HCT116 (cell line): ENCODE measurements at regions not wholly inside any gene's neighbourhood (a gene's known extent, or its start where the extent isn't known, plus 50 kb on each side); places are given as distances from the start of the nearest gene placed in this dataset.

Source experiments
- ATAC-seq: fragments of 200-7000 bp; cut with Tn5 transposase; 2 replicates; pipeline ENCODE4 v1.9.1; 2020; ENCODE audit warnings: mild to moderate bottlenecking, moderate library complexity
- BruUV-seq: library from RNA; stranded (reverse); fragments of 400-500 nt; replicated peaks from 2 replicates; lab custom pipeline; 2021; lab: Mats Ljungman, UMichigan
- CTCF ChIA-PET: fragments of 300-600 bp; sonication (Branson Sonifier 250); formaldehyde crosslinking; loops from one replicate; lab custom pipeline; 2021; ENCODE audit warnings: antibody characterized with exemption; lab: Charles Lee
- POLR2A ChIA-PET: fragments of 300-600, 350-600 bp; sonication (Branson Sonifier 250); formaldehyde crosslinking; loops from one replicate; lab custom pipeline; 2021; ENCODE audit warnings: antibody characterized with exemption; lab: Charles Lee
- RAD21 ChIA-PET, 2 experiments: fragments of 300-600 bp; sonication (Branson Sonifier 250); formaldehyde crosslinking; loops; one replicate each; lab custom pipeline; 2023; ENCODE audit warnings: low total read pairs in 2 of 2; ENCODE audit not compliant: uncharacterized antibody in 2 of 2, unreplicated experiment in 2 of 2, low non-redundant PET in 1 of 2; lab: Charles Lee
- DNase-seq: peaks from one replicate; pipeline ENCODE4 v3.0.0-alpha.2; 2010; ENCODE audit warnings: low read depth, low spot score
- H2AFZ ChIP-seq: fragments of 200-600 bp; shearing (Covaris generic), sonication (generic); 2 replicates; pipeline ENCODE4 v1.6.1; 2017; ENCODE audit warnings: low read depth, mixed run types, mixed read lengths, antibody characterized with exemption, low read length; ENCODE audit not compliant: poor library complexity, severe bottlenecking
- H3K27ac ChIP-seq: 2 replicates; pipeline ENCODE4 v1.5.1; 2012; ENCODE audit warnings: low read depth, low read length
- H3K27me3 ChIP-seq: fragments of 200-600 bp; sonication (generic); 2 replicates; pipeline ENCODE4 v1.6.1; 2016; ENCODE audit warnings: mixed run types, low read length, mixed read lengths; ENCODE audit not compliant: insufficient read depth
- H3K36me3 ChIP-seq, 2 experiments: fragments of 200-500 bp in 1 of 2; fragments of 200-600 bp in 1 of 2; sonication (Bioruptor generic) in 1 of 2; sonication (generic) in 1 of 2; 2 replicates each; pipeline versions ENCODE4 v1.5.1 to v1.6.1; 2014 to 2016; ENCODE audit warnings: low read length in 2 of 2, inconsistent platforms in 1 of 2, mixed read lengths in 1 of 2, mixed run types in 1 of 2; ENCODE audit not compliant: insufficient read depth in 2 of 2, control insufficient read depth in 1 of 2
- H3K4me1 ChIP-seq, 2 experiments: fragments of 200-600 bp in 1 of 2; sonication (generic) in 1 of 2; 2 replicates each; pipeline versions ENCODE4 v1.5.1 to v1.6.1; 2012 to 2017; ENCODE audit warnings: low read length in 2 of 2, inconsistent platforms in 1 of 2, mild to moderate bottlenecking in 1 of 2, mixed read lengths in 1 of 2, mixed run types in 1 of 2, moderate library complexity in 1 of 2; ENCODE audit not compliant: insufficient read depth in 2 of 2, control insufficient read depth in 1 of 2
- H3K4me2 ChIP-seq: fragments of 200-600 bp; sonication (generic); 2 replicates; pipeline ENCODE4 v1.6.1; 2017; ENCODE audit warnings: mixed run types, low read length, mixed read lengths
- H3K4me3 ChIP-seq, 2 experiments: fragments of 200-600 bp in 1 of 2; sonication (generic) in 1 of 2; replicated peaks in 1 of 2; 2 replicates each; pipeline ENCODE4 v1.5.1; 2011 to 2016; ENCODE audit warnings: low read length in 2 of 2, control low read depth in 1 of 2, low read depth in 1 of 2, mild to moderate bottlenecking in 1 of 2, mixed read lengths in 1 of 2, mixed run types in 1 of 2
- H3K79me2 ChIP-seq: fragments of 200-600 bp; sonication (generic); 2 replicates; pipeline ENCODE4 v1.6.1; 2017; ENCODE audit warnings: mild to moderate bottlenecking, mixed run types, low read length, moderate library complexity, mixed read lengths; ENCODE audit not compliant: insufficient read depth
- H3K9ac ChIP-seq: fragments of 200-600 bp; sonication (generic); 2 replicates; pipeline ENCODE4 v1.6.1; 2016; ENCODE audit warnings: low read length, mixed read lengths
- H3K9me2 ChIP-seq: fragments of 200-600 bp; sonication (generic), shearing (Covaris generic); 2 replicates; pipeline ENCODE4 v1.6.1; 2017; ENCODE audit warnings: mixed run types, mild to moderate bottlenecking, moderate library complexity; ENCODE audit not compliant: insufficient read depth
- H3K9me3 ChIP-seq, 2 experiments: fragments of 200-500 bp in 1 of 2; fragments of 200-600 bp in 1 of 2; sonication (Bioruptor generic) in 1 of 2; sonication (generic) in 1 of 2; 2 replicates each; pipeline ENCODE4 v1.6.1; 2014 to 2017; ENCODE audit warnings: low read length in 2 of 2, mixed read lengths in 2 of 2, inconsistent platforms in 1 of 2, low read depth in 1 of 2, mild to moderate bottlenecking in 1 of 2, mixed run types in 1 of 2, moderate library complexity in 1 of 2; ENCODE audit not compliant: control insufficient read depth in 1 of 2, insufficient read depth in 1 of 2
- H4K20me1 ChIP-seq: fragments of 200-600 bp; sonication (generic), shearing (Covaris generic); 2 replicates; pipeline ENCODE4 v1.6.1; 2017; ENCODE audit warnings: mixed run types, mild to moderate bottlenecking, moderate library complexity; ENCODE audit not compliant: insufficient read depth
- ATF3 ChIP-seq: IDR thresholded peaks from 2 replicates; pipeline ENCODE4 v1.6.1; 2012
- CBX3 ChIP-seq: IDR thresholded peaks from 2 replicates; pipeline ENCODE4 v1.6.1; 2012; ENCODE audit warnings: low read depth
- CEBPB ChIP-seq: IDR thresholded peaks from 2 replicates; pipeline ENCODE4 v1.6.1; 2012; ENCODE audit warnings: low read depth
- CTCF ChIP-seq, 3 experiments: fragments of 200-600 bp in 1 of 3; sonication (generic) in 1 of 3; IDR thresholded peaks in 2 of 3; conservative IDR thresholded peaks in 1 of 3; 2 replicates each; pipeline ENCODE4 v1.5.1; 2012 to 2017; ENCODE audit warnings: low read depth in 2 of 3, low read length in 2 of 3, antibody characterized with exemption in 1 of 3, borderline replicate concordance in 1 of 3, control low read depth in 1 of 3, mild to moderate bottlenecking in 1 of 3, mixed read lengths in 1 of 3, mixed run types in 1 of 3, moderate library complexity in 1 of 3; ENCODE audit not compliant: insufficient read depth in 1 of 3
- ELF1 ChIP-seq: IDR thresholded peaks from 2 replicates; pipeline ENCODE4 v1.6.1; 2012; ENCODE audit warnings: low read depth, borderline replicate concordance
- EZH2 ChIP-seq: fragments of 200-600 bp; sonication (generic); IDR thresholded peaks from 2 replicates; pipeline ENCODE4 v1.6.1; 2017; ENCODE audit warnings: antibody characterized with exemption, mixed run types
- FOSL1 ChIP-seq: IDR thresholded peaks from 2 replicates; pipeline ENCODE4 v1.6.1; 2012; ENCODE audit warnings: low read depth
- MAX ChIP-seq: IDR thresholded peaks from 2 replicates; pipeline ENCODE4 v1.6.1; 2012
- POLR2AphosphoS5 ChIP-seq: IDR thresholded peaks from 2 replicates; pipeline ENCODE4 v1.6.1; 2011; ENCODE audit warnings: mild to moderate bottlenecking, low read depth, low read length, moderate library complexity
- RAD21 ChIP-seq: IDR thresholded peaks from 2 replicates; pipeline ENCODE4 v1.6.1; 2012; ENCODE audit warnings: low read depth, mild to moderate bottlenecking
- REST ChIP-seq: IDR thresholded peaks from 2 replicates; pipeline ENCODE4 v1.6.1; 2012; ENCODE audit warnings: low read depth
- SP1 ChIP-seq: IDR thresholded peaks from 2 replicates; pipeline ENCODE4 v1.6.1; 2012; ENCODE audit warnings: low read depth
- SRF ChIP-seq: IDR thresholded peaks from 2 replicates; pipeline ENCODE4 v1.6.1; 2012; ENCODE audit warnings: low read depth
- TCF7L2 ChIP-seq: IDR thresholded peaks from 2 replicates; pipeline ENCODE4 v1.7.0; 2011; ENCODE audit warnings: borderline replicate concordance, inconsistent platforms; ENCODE audit not compliant: insufficient read depth, insufficient read length; ENCODE audit errors: extremely low read depth
- ZBTB33 ChIP-seq: IDR thresholded peaks from 2 replicates; pipeline ENCODE4 v1.6.1; 2011; ENCODE audit warnings: mild to moderate bottlenecking, low read length, moderate library complexity; ENCODE audit not compliant: insufficient replicate concordance; ENCODE audit errors: extremely low read depth
- ZFX ChIP-seq: fragments of 450-650 bp; IDR thresholded peaks from 2 replicates; pipeline ENCODE4 v1.6.1; 2017
- intact Hi-C: fragments of 100-400 bp; cut with micrococcal nuclease; formaldehyde crosslinking; loops from 2 replicates; pipeline ENCODE4 v1.10.0; 2022

- RAD21 ChIA-PET: no interaction called here
- no peak for ATAC-seq
Measured at GRCh38 chr6:126110512-126111270, 124.4 kb downstream of the TRMT11 start.

More at GRCh38 chr6:126110512-126111270, 124.4 kb downstream of the TRMT11 start:
- no peaks in the 10 kb centered on the region for H4K20me1 ChIP-seq
- H3K4me2 ChIP-seq: no peak overlapping the region
- H3K79me2 ChIP-seq: no peaks in the 10 kb centered on the region
- POLR2A ChIA-PET: no interaction called here
- H3K4me3 ChIP-seq: no peak overlapping the region
- no peaks in the 10 kb centered on the region for H3K27me3 ChIP-seq
- H2AFZ ChIP-seq: no peak overlapping the region
- no peak overlapping the region for H3K27ac ChIP-seq
- intact Hi-C loops: no loop called here
- H3K9me2 ChIP-seq: no peaks in the 10 kb centered on the region
- H3K36me3 ChIP-seq: no peaks in the 10 kb centered on the region
- BruUV-seq: no TSS peak
- no peak overlapping the region for H3K9ac ChIP-seq
- DNase-seq: no peak
- CTCF ChIA-PET: no interaction called here
- TF ChIP-seq EZH2: no peak
- no peak for TF ChIP-seq ELF1
- TF ChIP-seq CTCF (IDR thresholded peaks at IDR 0.05 in 2 of 3, conservative IDR thresholded peaks at IDR 0.05 in 1 of 3; ENCODE audit: borderline replicate concordance in 1 of 3, insufficient read depth in 1 of 3, low read depth in 2 of 3, low read length in 2 of 3): no peak
- no peak for TF ChIP-seq SRF
- no peak for TF ChIP-seq ZFX
- no peak for TF ChIP-seq CBX3
- no peak for TF ChIP-seq MAX
- TF ChIP-seq SP1: no peak
- TF ChIP-seq CEBPB: no peak
- no peak for TF ChIP-seq ZBTB33
- TF ChIP-seq REST: no peak
- TF ChIP-seq POLR2AphosphoS5: no peak
- no peak for TF ChIP-seq RAD21
- no peak for TF ChIP-seq ATF3
- TF ChIP-seq FOSL1: no peak
- no peak for TF ChIP-seq TCF7L2
- TF ChIP-seq, all 23 proteins: peak for 0
- H3K9me3 ChIP-seq: no peaks in the 10 kb centered on the region
- no peaks in the 10 kb centered on the region for H3K4me1 ChIP-seq
